Endothelial cell (in vitro differentiated cells): ENCODE measurements at regions not wholly inside any gene's neighbourhood (a gene's known extent, or its start where the extent isn't known, plus 50 kb on each side); places are given as distances from the start of the nearest gene placed in this dataset.

Source experiments
- DNase-seq: peaks from one replicate; pipeline ENCODE4 v3.0.0; 2021; ENCODE audit warnings: low spot score
- H3K27ac Mint-ChIP-seq: one replicate; pipeline ENCODE4 v1.8.0; 2021; ENCODE audit warnings: mixed read lengths, inconsistent platforms; ENCODE audit not compliant: unreplicated experiment
- H3K27me3 Mint-ChIP-seq: one replicate; pipeline ENCODE4 v1.8.0; 2021; ENCODE audit warnings: mild to moderate bottlenecking, moderate library complexity, mixed read lengths, inconsistent platforms; ENCODE audit not compliant: unreplicated experiment
- H3K36me3 Mint-ChIP-seq: one replicate; pipeline ENCODE4 v1.8.0; 2021; ENCODE audit warnings: mild to moderate bottlenecking, low read depth, mixed read lengths, inconsistent platforms; ENCODE audit not compliant: unreplicated experiment
- H3K4me1 Mint-ChIP-seq: one replicate; pipeline ENCODE4 v1.8.0; 2021; ENCODE audit warnings: mild to moderate bottlenecking, mixed read lengths, inconsistent platforms; ENCODE audit not compliant: unreplicated experiment
- H3K4me3 Mint-ChIP-seq: one replicate; pipeline ENCODE4 v1.8.0; 2021; ENCODE audit warnings: mild to moderate bottlenecking, mixed read lengths, inconsistent platforms; ENCODE audit not compliant: unreplicated experiment
- H3K9me3 Mint-ChIP-seq: one replicate; pipeline ENCODE4 v1.8.0; 2021; ENCODE audit warnings: mixed read lengths, inconsistent platforms; ENCODE audit not compliant: unreplicated experiment
- CTCF ChIP-seq: fragments of 200-600 bp; sonication (generic); IDR thresholded peaks from one replicate; pipeline ENCODE4 v1.5.0; 2021; ENCODE audit warnings: antibody characterized with exemption; ENCODE audit not compliant: unreplicated experiment

- peaks cover 9% of the 10 kb centered on the region for H3K27me3 Mint-ChIP-seq
- DNase-seq = no peak
- H3K4me3 Mint-ChIP-seq = no peak overlapping the region
- H3K27ac Mint-ChIP-seq = no peak overlapping the region
- no peak for TF ChIP-seq CTCF
- H3K9me3 Mint-ChIP-seq = peaks cover 28% of the 10 kb centered on the region
- no peaks in the 10 kb centered on the region for H3K4me1 Mint-ChIP-seq
- H3K36me3 Mint-ChIP-seq = peaks cover 7% of the 10 kb centered on the region
These were observed 349.2 kb downstream of the GLRX3 start for GRCh38 chr10:130485236-130485957.

- no peak for TF ChIP-seq CTCF
- Mint-ChIP-seq H3K36me3 (peaks cover 7% of the 10 kb centered on the region), H3K4me3 (no peak overlapping the region), H3K4me1 (no peaks in the 10 kb centered on the region), H3K27me3 (peaks cover 11% of the 10 kb centered on the region), H3K9me3 (peaks cover 28% of the 10 kb centered on the region), H3K27ac (no peak overlapping the region)
- DNase-seq = no peak
These were observed 350.0 kb downstream of the GLRX3 start for GRCh38 chr10:130485958-130486895.

- Mint-ChIP-seq H3K9me3 (peaks cover 28% of the 10 kb centered on the region), H3K4me1 (no peaks in the 10 kb centered on the region), H3K27me3 (peaks cover 11% of the 10 kb centered on the region), H3K4me3 (no peak overlapping the region), H3K27ac (no peak overlapping the region), H3K36me3 (peaks cover 10% of the 10 kb centered on the region)
- no peak for DNase-seq
- TF ChIP-seq CTCF = no peak
These were observed 350.7 kb downstream of the GLRX3 start for GRCh38 chr10:130486906-130487305.

- Mint-ChIP-seq H3K9me3 (peaks cover 29% of the 10 kb centered on the region), H3K27me3 (peaks cover 10% of the 10 kb centered on the region), H3K4me1 (no peaks in the 10 kb centered on the region), H3K4me3 (no peak overlapping the region), H3K36me3 (peaks cover 10% of the 10 kb centered on the region), H3K27ac (no peak overlapping the region)
- no peak for DNase-seq
- TF ChIP-seq CTCF = no peak
These were observed 351.4 kb downstream of the GLRX3 start for GRCh38 chr10:130487566-130487965.

GRCh38 chr10:130489891-130490290 is 353.7 kb downstream of the GLRX3 start:
- H3K4me3 Mint-ChIP-seq = no peak overlapping the region
- peaks cover 10% of the 10 kb centered on the region for H3K27me3 Mint-ChIP-seq
- DNase-seq = no peak
- no peak overlapping the region for H3K27ac Mint-ChIP-seq
- H3K4me1 Mint-ChIP-seq = no peaks in the 10 kb centered on the region
- no peak for TF ChIP-seq CTCF
- peaks cover 43% of the 10 kb centered on the region for H3K9me3 Mint-ChIP-seq
- H3K36me3 Mint-ChIP-seq = peaks cover 13% of the 10 kb centered on the region
